ENCODE measurements at regions not wholly inside any gene's neighbourhood (a gene's known extent, or its start where the extent isn't known, plus 50 kb on each side); places are given as distances from the start of the nearest gene placed in this dataset.

DNA sequence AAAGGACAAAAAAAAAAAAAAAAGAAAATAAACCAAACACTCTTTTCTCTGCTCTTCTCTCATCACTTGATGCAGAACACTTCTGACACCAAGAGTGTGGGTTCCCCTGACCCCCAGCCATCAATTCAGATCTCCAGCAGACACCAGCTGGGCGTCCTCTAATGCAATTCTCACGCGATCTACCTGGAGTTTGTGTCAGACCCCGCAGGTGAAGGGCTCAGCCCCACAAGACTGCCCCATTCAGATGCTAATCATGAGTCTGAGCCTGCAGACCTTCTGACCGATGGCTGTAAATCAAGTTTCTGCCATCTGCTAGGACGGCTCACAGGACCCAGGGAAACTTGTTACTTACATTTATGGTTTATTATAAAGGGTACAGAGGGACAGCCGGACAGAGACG, 133.6 kb upstream of the C1orf174 start:
- TF ChIP-seq, protein P1, sequence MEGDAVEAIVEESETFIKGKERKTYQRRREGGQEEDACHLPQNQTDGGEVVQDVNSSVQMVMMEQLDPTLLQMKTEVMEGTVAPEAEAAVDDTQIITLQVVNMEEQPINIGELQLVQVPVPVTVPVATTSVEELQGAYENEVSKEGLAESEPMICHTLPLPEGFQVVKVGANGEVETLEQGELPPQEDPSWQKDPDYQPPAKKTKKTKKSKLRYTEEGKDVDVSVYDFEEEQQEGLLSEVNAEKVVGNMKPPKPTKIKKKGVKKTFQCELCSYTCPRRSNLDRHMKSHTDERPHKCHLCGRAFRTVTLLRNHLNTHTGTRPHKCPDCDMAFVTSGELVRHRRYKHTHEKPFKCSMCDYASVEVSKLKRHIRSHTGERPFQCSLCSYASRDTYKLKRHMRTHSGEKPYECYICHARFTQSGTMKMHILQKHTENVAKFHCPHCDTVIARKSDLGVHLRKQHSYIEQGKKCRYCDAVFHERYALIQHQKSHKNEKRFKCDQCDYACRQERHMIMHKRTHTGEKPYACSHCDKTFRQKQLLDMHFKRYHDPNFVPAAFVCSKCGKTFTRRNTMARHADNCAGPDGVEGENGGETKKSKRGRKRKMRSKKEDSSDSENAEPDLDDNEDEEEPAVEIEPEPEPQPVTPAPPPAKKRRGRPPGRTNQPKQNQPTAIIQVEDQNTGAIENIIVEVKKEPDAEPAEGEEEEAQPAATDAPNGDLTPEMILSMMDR (IDR thresholded peaks at IDR 0.05) = no peak
- TF ChIP-seq POLR2A (IDR thresholded peaks at IDR 0.05) = no peak
